Prostate gland (tissue), 2 donors: ENCODE measurements at regions not wholly inside any gene's neighbourhood (a gene's known extent, or its start where the extent isn't known, plus 50 kb on each side); places are given as distances from the start of the nearest gene placed in this dataset.

Experiments used
- CTCF ChIP-seq, 4 experiments: fragments of 200-600 bp in 2 of 4; fragments of 450-650 bp in 2 of 4; sonication (generic) in 2 of 4; IDR thresholded peaks; 1 replicate in 3 of 4; 2 replicates in 1 of 4; pipeline ENCODE4 v1.5.1; 2016 to 2019; ENCODE audit warnings: antibody characterized with exemption in 4 of 4, mild to moderate bottlenecking in 2 of 4, moderate library complexity in 2 of 4
- POLR2A ChIP-seq: fragments of 450-650 bp; IDR thresholded peaks from one replicate; pipeline ENCODE4 v1.6.1; 2016; ENCODE audit warnings: antibody characterized with exemption, mild to moderate bottlenecking
- POLR2AphosphoS5 ChIP-seq: sonication (generic); formaldehyde crosslinking; IDR thresholded peaks from one replicate; pipeline ENCODE4 v1.6.1; 2017; ENCODE audit warnings: antibody characterized with exemption

- no peak for TF ChIP-seq CTCF (IDR thresholded peaks at IDR 0.05)
- no peak for TF ChIP-seq POLR2A
- TF ChIP-seq POLR2AphosphoS5, result no peak
Observed at GRCh38 chr2:83757329-83757728, 701.8 kb downstream of the SUCLG1 start.
